H1 (cell line): ENCODE measurements at regions not wholly inside any gene's neighbourhood (a gene's known extent, or its start where the extent isn't known, plus 50 kb on each side); places are given as distances from the start of the nearest gene placed in this dataset.

Source experiments
- CTCF ChIA-PET: fragments of 300-600 bp; sonication (Branson Sonifier 250); formaldehyde crosslinking; loops from one replicate; lab custom pipeline; 2021; ENCODE audit not compliant: partially characterized antibody; lab: Charles Lee
- POLR2A ChIA-PET: fragments of 300-600 bp; sonication (Branson Sonifier 250); formaldehyde crosslinking; loops from one replicate; lab custom pipeline; 2021; ENCODE audit warnings: inconsistent platforms; ENCODE audit not compliant: partially characterized antibody; lab: Charles Lee
- DNase-seq, 2 experiments: peaks; one replicate each; pipeline versions ENCODE4 v3.0.0 to v3.0.0-alpha.2; 2010 to 2022; ENCODE audit warnings: low spot score in 2 of 2, low read depth in 1 of 2, mixed read lengths in 1 of 2
- FAIRE-seq: peaks from 2 replicates; lab custom pipeline; 2011; peaks lifted over from hg19 to GRCh38; lab: Jason Lieb, UNC
- H2AFZ ChIP-seq: 2 replicates; pipeline ENCODE4 v1.8.1; 2012; ENCODE audit warnings: low read length, inconsistent platforms
- H2AK5ac ChIP-seq: 2 replicates; pipeline ENCODE4 v1.6.1; 2013; ENCODE audit warnings: low read depth, low read length
- H2BK120ac ChIP-seq: replicated peaks from 2 replicates; pipeline ENCODE3; 2013; ENCODE audit warnings: low read depth, low read length, inconsistent platforms
- H2BK12ac ChIP-seq: 2 replicates; pipeline ENCODE4 v1.6.1; 2013; ENCODE audit warnings: low read depth, low read length
- H2BK15ac ChIP-seq: 2 replicates; pipeline ENCODE4 v1.6.1; 2013; ENCODE audit warnings: low read length
- H2BK20ac ChIP-seq: 2 replicates; pipeline ENCODE4 v1.6.1; 2013; ENCODE audit warnings: low read length
- H2BK5ac ChIP-seq: 2 replicates; pipeline ENCODE4 v1.6.1; 2013; ENCODE audit warnings: low read depth, low read length
- H3K14ac ChIP-seq: 2 replicates; pipeline ENCODE4 v1.6.1; 2013; ENCODE audit warnings: inconsistent platforms; ENCODE audit not compliant: insufficient read length
- H3K18ac ChIP-seq: 2 replicates; pipeline ENCODE4 v1.6.1; 2013; ENCODE audit warnings: low read length; ENCODE audit errors: extremely low read depth
- H3K23ac ChIP-seq: 2 replicates; pipeline ENCODE4 v1.6.1; 2013; ENCODE audit warnings: inconsistent platforms; ENCODE audit not compliant: insufficient read length
- H3K23me2 ChIP-seq: 2 replicates; pipeline ENCODE4 v1.6.1; 2013; ENCODE audit warnings: low read depth, low read length
- H3K27ac ChIP-seq: 2 replicates; pipeline ENCODE4 v1.6.1; 2011; ENCODE audit warnings: low read depth, low read length, inconsistent platforms
- H3K27me3 ChIP-seq, 4 experiments: replicated peaks in 1 of 4; 1 replicate in 1 of 4; 2 replicates in 3 of 4; pipeline versions ENCODE4 v1.6.1 to v1.8.1; 2011 to 2013; ENCODE audit warnings: low read length in 3 of 4, mild to moderate bottlenecking in 3 of 4, inconsistent platforms in 2 of 4, mixed read lengths in 2 of 4, moderate library complexity in 1 of 4; ENCODE audit not compliant: control insufficient read depth in 3 of 4, insufficient read depth in 3 of 4; ENCODE audit errors: extremely low read depth in 1 of 4
- H3K36me3 ChIP-seq, 4 experiments: 2 replicates each; pipeline versions ENCODE4 v1.6.1 to v1.8.1; 2011 to 2013; ENCODE audit warnings: mild to moderate bottlenecking in 4 of 4, low read length in 3 of 4, moderate library complexity in 2 of 4, control low read depth in 1 of 4, inconsistent platforms in 1 of 4; ENCODE audit not compliant: insufficient read depth in 4 of 4, control insufficient read depth in 2 of 4
- H3K4ac ChIP-seq: replicated peaks from 2 replicates; pipeline ENCODE3; 2013; ENCODE audit warnings: low read length, low read depth, mixed read lengths, inconsistent platforms; ENCODE audit not compliant: insufficient read length
- H3K4me1 ChIP-seq, 4 experiments: replicated peaks in 1 of 4; 1 replicate in 1 of 4; 2 replicates in 3 of 4; pipeline versions ENCODE4 v1.6.1 to v1.8.1; 2011 to 2013; ENCODE audit warnings: low read length in 3 of 4, inconsistent platforms in 2 of 4, mixed read lengths in 1 of 4; ENCODE audit not compliant: insufficient read depth in 4 of 4, control insufficient read depth in 3 of 4
- H3K4me2 ChIP-seq, 2 experiments: 2 replicates each; pipeline versions ENCODE4 v1.6.1 to v1.8.1; 2011 to 2013; ENCODE audit warnings: low read depth in 2 of 2, low read length in 2 of 2, control low read depth in 1 of 2, inconsistent platforms in 1 of 2, mild to moderate bottlenecking in 1 of 2; ENCODE audit not compliant: insufficient read depth in 1 of 2
- H3K4me3 ChIP-seq, 4 experiments: fragments of 200-600, 300-600 bp in 1 of 4; sonication (generic), shearing (Covaris generic), sonication (Bioruptor Twin) in 1 of 4; 2 replicates each; pipeline versions ENCODE4 v1.5.1 to v1.8.1; 2011 to 2016; ENCODE audit warnings: low read length in 4 of 4, low read depth in 3 of 4, control low read depth in 2 of 4, inconsistent platforms in 2 of 4, mild to moderate bottlenecking in 2 of 4, mixed read lengths in 1 of 4, moderate library complexity in 1 of 4; ENCODE audit not compliant: insufficient read depth in 2 of 4; ENCODE audit errors: extremely low read depth in 1 of 4
- H3K56ac ChIP-seq: replicated peaks from 2 replicates; pipeline ENCODE3; 2013; ENCODE audit warnings: low read depth, mild to moderate bottlenecking, mixed read lengths, low read length, inconsistent platforms; ENCODE audit not compliant: insufficient read length
- H3K79me1 ChIP-seq: 2 replicates; pipeline ENCODE4 v1.6.1; 2013; ENCODE audit warnings: low read depth, low read length, control low read depth
- H3K79me2 ChIP-seq, 2 experiments: 2 replicates each; pipeline versions ENCODE4 v1.6.1 to v1.8.1; 2012 to 2013; ENCODE audit warnings: low read length in 2 of 2, mild to moderate bottlenecking in 2 of 2, inconsistent platforms in 1 of 2; ENCODE audit not compliant: insufficient read depth in 2 of 2, control insufficient read depth in 1 of 2
- H3K9ac ChIP-seq, 4 experiments: replicated peaks in 1 of 4; 1 replicate in 1 of 4; 2 replicates in 3 of 4; pipeline versions ENCODE4 v1.6.1 to v1.8.1; 2011 to 2013; ENCODE audit warnings: low read depth in 3 of 4, low read length in 3 of 4, control low read depth in 2 of 4, mild to moderate bottlenecking in 2 of 4, moderate library complexity in 2 of 4, inconsistent platforms in 1 of 4; ENCODE audit errors: extremely low read depth in 1 of 4
- H3K9me3 ChIP-seq, 2 experiments: 2 replicates each; pipeline versions ENCODE4 v1.6.1 to v1.8.1; 2012 to 2013; ENCODE audit warnings: mild to moderate bottlenecking in 2 of 2, moderate library complexity in 2 of 2, control low read depth in 1 of 2, inconsistent platforms in 1 of 2, low read depth in 1 of 2, low read length in 1 of 2, mixed read lengths in 1 of 2; ENCODE audit not compliant: insufficient read depth in 2 of 2
- H4K20me1 ChIP-seq, 2 experiments: replicated peaks in 1 of 2; 2 replicates each; pipeline versions ENCODE3 to v1.8.1; 2011 to 2013; ENCODE audit warnings: inconsistent platforms in 2 of 2, low read length in 2 of 2, mild to moderate bottlenecking in 1 of 2; ENCODE audit not compliant: insufficient read depth in 2 of 2, control insufficient read depth in 1 of 2
- H4K5ac ChIP-seq: 2 replicates; pipeline ENCODE4 v1.6.1; 2013; ENCODE audit warnings: low read length, low read depth, mixed read lengths, inconsistent platforms; ENCODE audit not compliant: insufficient read length
- H4K8ac ChIP-seq: 2 replicates; pipeline ENCODE4 v1.8.0; 2013; ENCODE audit warnings: mild to moderate bottlenecking, moderate library complexity, low read length, inconsistent platforms; ENCODE audit not compliant: insufficient read depth; ENCODE audit errors: extremely low read depth
- H4K91ac ChIP-seq: replicated peaks from 2 replicates; pipeline ENCODE3; 2013; ENCODE audit warnings: low read length, mixed read lengths, inconsistent platforms; ENCODE audit not compliant: insufficient read length
- BACH1 ChIP-seq: IDR thresholded peaks from 2 replicates; pipeline ENCODE4 v1.6.1; 2012; ENCODE audit warnings: low read length, improper control_type of control experiment
- BRCA1 ChIP-seq: IDR thresholded peaks from 2 replicates; pipeline ENCODE4 v1.6.1; 2012; ENCODE audit warnings: low read depth, low read length, improper control_type of control experiment
- CBX8 ChIP-seq: fragments of 300-800, 300-1000 bp; sonication (generic); IDR thresholded peaks from 2 replicates; pipeline ENCODE4 v1.7.1; 2016; ENCODE audit warnings: low read depth, low read length, borderline replicate concordance
- HDAC2 ChIP-seq, 2 experiments: fragments of 300-600 bp in 1 of 2; sonication (generic) in 1 of 2; IDR thresholded peaks; 2 replicates each; pipeline ENCODE4 v1.6.1; 2011 to 2012; ENCODE audit warnings: low read depth in 2 of 2, low read length in 2 of 2, mild to moderate bottlenecking in 2 of 2, moderate library complexity in 2 of 2, borderline replicate concordance in 1 of 2, inconsistent platforms in 1 of 2
- JUN ChIP-seq: IDR thresholded peaks from 2 replicates; pipeline ENCODE4 v1.6.1; 2011; ENCODE audit warnings: low read depth, mild to moderate bottlenecking, improper control_type of control experiment, low read length
- JUND ChIP-seq: IDR thresholded peaks from 2 replicates; pipeline ENCODE4 v1.6.1; 2011; ENCODE audit warnings: mild to moderate bottlenecking, improper control_type of control experiment, low read length
- KDM5A ChIP-seq: fragments of 200-600 bp; IDR thresholded peaks from 2 replicates; pipeline ENCODE4 v1.7.1; 2012; ENCODE audit warnings: mild to moderate bottlenecking, low read length, inconsistent platforms, mixed read lengths
- MAFK ChIP-seq: IDR thresholded peaks from 2 replicates; pipeline ENCODE4 v1.6.1; 2012; ENCODE audit warnings: low read depth, mild to moderate bottlenecking, improper control_type of control experiment, low read length
- POLR2A ChIP-seq, 2 experiments: IDR thresholded peaks; 1 replicate in 1 of 2; 2 replicates in 1 of 2; pipeline ENCODE4 v1.6.1; 2011; ENCODE audit warnings: low read depth in 2 of 2, low read length in 2 of 2, mild to moderate bottlenecking in 2 of 2; ENCODE audit errors: control extremely low read depth in 1 of 2
- POU5F1 ChIP-seq: IDR thresholded peaks from 2 replicates; pipeline ENCODE4 v1.6.1; 2011; ENCODE audit warnings: low read depth, mild to moderate bottlenecking, low read length, moderate library complexity
- RAD21 ChIP-seq, 2 experiments: IDR thresholded peaks in 1 of 2; conservative IDR thresholded peaks in 1 of 2; 2 replicates each; pipeline ENCODE4 v1.6.1; 2011; ENCODE audit warnings: low read depth in 2 of 2, low read length in 2 of 2, improper control_type of control experiment in 1 of 2, inconsistent platforms in 1 of 2, mild to moderate bottlenecking in 1 of 2, moderate library complexity in 1 of 2
- RFX5 ChIP-seq: IDR thresholded peaks from 2 replicates; pipeline ENCODE4 v1.6.1; 2011; ENCODE audit warnings: low read depth, low read length, improper control_type of control experiment, borderline replicate concordance
- SIRT6 ChIP-seq: IDR thresholded peaks from one replicate; pipeline ENCODE4 v1.7.1; 2012; ENCODE audit warnings: low read length, inconsistent platforms
- SP4 ChIP-seq: IDR thresholded peaks from 2 replicates; pipeline ENCODE4 v1.6.1; 2012; ENCODE audit warnings: low read length, inconsistent platforms
- YY1 ChIP-seq: IDR thresholded peaks from 2 replicates; pipeline ENCODE4 v1.6.1; 2011; ENCODE audit warnings: low read depth, mild to moderate bottlenecking, low read length
- TF ChIP-seq, protein P1 (sequence below): IDR thresholded peaks from 2 replicates; pipeline ENCODE4 v1.6.1; 2012; ENCODE audit warnings: low read length, inconsistent platforms

- Histone ChIP-seq H3K36me3 (no peaks in the 10 kb centered on the region), H3K4me3 (no peak overlapping the region), H2BK120ac (no peak overlapping the region), H2AFZ (no peak overlapping the region), H3K18ac (no peak overlapping the region), H4K91ac (no peak overlapping the region), H2BK20ac (no peak overlapping the region), H2AK5ac (no peak overlapping the region), H3K56ac (no peak overlapping the region), H2BK15ac (no peak overlapping the region), H4K8ac (no peak overlapping the region), H3K23ac (no peak overlapping the region), H3K4me2 (no peak overlapping the region), H3K9me3 (no peaks in the 10 kb centered on the region), H4K5ac (no peak overlapping the region), H2BK12ac (no peak overlapping the region), H3K79me2 (no peaks in the 10 kb centered on the region), H3K14ac (no peak overlapping the region), H3K79me1 (no peaks in the 10 kb centered on the region), H3K27ac (no peak overlapping the region), H2BK5ac (no peak overlapping the region), H3K27me3 (no peaks in the 10 kb centered on the region), H3K9ac (no peak overlapping the region), H3K4me1 (no peaks in the 10 kb centered on the region), H3K23me2 (no peaks in the 10 kb centered on the region), H4K20me1 (no peaks in the 10 kb centered on the region), H3K4ac (no peak overlapping the region)
- ChIA-PET POLR2A (no interaction called here), CTCF (interaction anchor here (1.5 kb wide), 1 partner anchor 34 kb away, joined by 6 read pairs; no protein-coding TSS in a partner anchor)
- DNase-seq (no peak), FAIRE-seq (no peak)
- TF ChIP-seq HDAC2 (IDR thresholded peaks at IDR 0.05; ENCODE audit: borderline replicate concordance in 1 of 2, low read depth in 2 of 2, low read length in 2 of 2) (no peak), BACH1 (no peak), YY1 (no peak), JUN (no peak), SP4 (no peak), POLR2A (IDR thresholded peaks at IDR 0.05; ENCODE audit: control extremely low read depth in 1 of 2, low read depth in 2 of 2, low read length in 2 of 2) (no peak), RAD21 (IDR thresholded peaks at IDR 0.05 in 1 of 2, conservative IDR thresholded peaks at IDR 0.05 in 1 of 2; ENCODE audit: low read depth in 2 of 2, low read length in 2 of 2) (no peak), JUND (no peak), BRCA1 (no peak), RFX5 (no peak), CBX8 (no peak), SIRT6 (no peak), POU5F1 (no peak), MAFK (no peak), KDM5A (no peak)
- TF ChIP-seq, protein P1, sequence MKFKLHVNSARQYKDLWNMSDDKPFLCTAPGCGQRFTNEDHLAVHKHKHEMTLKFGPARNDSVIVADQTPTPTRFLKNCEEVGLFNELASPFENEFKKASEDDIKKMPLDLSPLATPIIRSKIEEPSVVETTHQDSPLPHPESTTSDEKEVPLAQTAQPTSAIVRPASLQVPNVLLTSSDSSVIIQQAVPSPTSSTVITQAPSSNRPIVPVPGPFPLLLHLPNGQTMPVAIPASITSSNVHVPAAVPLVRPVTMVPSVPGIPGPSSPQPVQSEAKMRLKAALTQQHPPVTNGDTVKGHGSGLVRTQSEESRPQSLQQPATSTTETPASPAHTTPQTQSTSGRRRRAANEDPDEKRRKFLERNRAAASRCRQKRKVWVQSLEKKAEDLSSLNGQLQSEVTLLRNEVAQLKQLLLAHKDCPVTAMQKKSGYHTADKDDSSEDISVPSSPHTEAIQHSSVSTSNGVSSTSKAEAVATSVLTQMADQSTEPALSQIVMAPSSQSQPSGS, result no peak
Measured at GRCh38 chr1:72524021-72524420, 241.7 kb upstream of the NEGR1 start.
